ENCODE measurements at regions not wholly inside any gene's neighbourhood (a gene's known extent, or its start where the extent isn't known, plus 50 kb on each side); places are given as distances from the start of the nearest gene placed in this dataset.

DNA sequence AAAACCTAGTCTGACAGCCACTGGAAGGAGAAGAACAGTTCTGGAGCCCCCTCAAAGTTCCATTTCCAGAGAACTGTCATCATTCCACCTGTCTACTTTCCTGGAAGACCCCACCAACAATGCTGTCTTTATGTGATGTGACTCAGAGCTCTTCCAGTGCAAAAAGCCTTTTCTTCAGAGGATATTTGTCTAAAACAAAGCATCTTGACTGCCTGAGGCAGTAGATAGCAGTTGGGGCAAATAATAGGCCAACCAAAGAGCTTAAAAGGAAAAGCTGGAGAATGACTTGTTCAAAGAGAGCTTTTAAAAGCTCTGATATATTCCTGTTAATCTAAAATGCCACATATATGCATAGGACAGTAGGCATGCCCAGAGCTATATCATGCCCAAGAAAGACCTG is 62.6 kb downstream of the MIS18A start:
- DNase-seq, result no peak

DNA sequence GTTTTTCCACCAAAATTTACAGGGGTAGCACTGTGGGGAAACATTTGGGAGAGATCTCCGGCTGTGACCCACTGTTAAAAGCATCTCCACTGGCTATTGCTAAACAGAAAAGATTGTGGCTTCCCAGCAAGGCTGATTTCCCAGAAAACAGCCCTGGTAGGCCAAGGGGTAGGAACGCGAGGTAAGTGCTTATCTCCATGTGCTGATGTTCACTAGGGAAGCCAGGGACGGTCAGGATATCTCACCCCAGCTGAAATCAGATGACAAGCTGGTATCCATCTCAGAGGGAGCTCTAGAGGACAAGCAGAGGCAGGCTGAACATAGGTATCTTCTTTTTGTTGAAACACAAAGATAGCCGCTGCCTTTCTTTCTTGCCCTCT is 63.6 kb downstream of the MIS18A start:
- no peak for DNase-seq

DNA sequence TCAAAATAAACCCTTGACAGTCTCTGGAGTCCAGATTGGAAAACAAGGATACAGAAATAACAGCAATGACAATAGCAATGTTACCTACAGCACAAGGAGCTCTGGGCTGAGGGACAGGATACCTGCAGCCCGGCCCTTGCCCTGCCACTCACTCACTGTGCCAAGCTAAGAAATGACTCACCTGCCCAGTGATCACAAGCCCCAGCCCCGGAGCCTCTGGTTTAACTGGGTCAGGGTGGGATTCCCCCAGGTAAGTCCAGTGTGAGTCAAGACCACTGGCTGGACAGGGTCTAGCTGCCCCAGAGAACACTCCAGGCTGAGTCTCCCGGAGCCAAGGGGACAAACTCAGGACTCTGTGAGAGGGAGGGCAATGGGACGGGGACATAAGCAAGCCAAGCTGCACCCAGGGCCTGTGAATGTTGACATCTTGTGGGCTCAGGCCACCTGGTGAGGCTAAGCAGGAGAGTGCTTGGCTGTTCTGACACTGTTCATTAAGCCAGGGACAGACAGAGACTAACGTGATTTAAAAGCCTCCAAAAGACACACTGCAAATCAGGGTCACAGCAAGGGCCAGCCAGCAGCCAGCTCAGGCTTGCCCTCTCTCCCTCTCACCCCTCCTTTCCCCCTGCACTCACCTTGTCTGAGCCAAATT is 64.1 kb downstream of the MIS18A start:
- no peak for DNase-seq

DNA sequence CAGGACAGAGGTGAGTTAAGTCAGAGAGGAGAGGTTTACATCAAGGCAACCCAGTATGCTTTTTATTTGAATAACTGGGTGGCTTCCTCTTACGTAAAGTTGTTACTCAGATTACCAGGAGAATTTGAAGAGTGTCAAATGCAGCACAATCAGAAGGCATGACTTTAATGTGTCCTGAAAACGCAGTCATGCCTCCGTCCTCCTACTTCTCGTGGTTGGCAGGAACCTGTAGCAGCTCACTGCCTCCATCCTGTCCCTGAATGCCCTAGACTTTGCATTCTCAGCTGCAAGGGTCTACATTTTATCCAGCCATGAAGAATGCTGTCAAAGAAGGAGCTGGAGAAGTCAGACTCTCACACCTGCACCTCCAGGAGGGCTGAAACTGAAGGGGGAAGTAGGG is 66.7 kb downstream of the MIS18A start:
- DNase-seq, result no peak

DNA sequence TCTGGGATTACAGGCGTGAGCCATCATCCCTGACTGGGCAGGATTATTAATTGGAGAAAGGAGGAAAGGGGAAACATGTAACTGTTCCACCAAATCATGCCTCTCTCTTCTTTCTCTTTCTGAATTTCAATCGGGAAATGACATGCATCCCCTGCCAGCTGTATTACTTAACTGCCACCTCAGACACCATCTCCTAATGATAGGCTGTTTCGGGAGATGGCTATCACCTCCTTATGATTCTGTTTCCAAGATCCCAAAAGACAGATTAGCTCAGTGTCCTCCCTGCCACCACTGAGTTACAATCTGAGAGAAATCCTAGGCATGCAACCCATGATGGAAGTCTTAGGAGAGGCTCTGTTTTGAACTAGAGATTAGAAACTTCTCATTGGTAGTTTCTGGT is 67.5 kb downstream of the MIS18A start:
- no peak for DNase-seq

DNA sequence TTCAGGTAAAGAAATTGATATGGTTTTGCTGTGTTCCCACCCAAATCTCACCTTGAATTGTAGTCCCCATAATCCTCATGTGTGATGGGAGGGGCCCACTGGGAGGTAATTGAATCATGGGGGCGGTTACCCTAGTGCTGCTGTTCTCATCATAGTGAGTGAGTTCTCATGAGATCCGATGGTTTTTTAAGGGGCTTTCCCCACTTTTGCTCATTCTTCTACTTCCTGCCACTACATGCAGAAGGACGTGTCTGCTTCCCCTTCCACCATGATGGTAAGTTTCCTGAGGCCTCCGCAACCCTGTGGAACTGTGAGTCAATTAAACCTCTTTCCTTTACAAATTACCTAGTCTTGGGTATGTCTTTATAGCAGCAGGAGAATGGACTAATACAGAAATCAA is 69.3 kb downstream of the MIS18A start:
- no peak for DNase-seq

DNA sequence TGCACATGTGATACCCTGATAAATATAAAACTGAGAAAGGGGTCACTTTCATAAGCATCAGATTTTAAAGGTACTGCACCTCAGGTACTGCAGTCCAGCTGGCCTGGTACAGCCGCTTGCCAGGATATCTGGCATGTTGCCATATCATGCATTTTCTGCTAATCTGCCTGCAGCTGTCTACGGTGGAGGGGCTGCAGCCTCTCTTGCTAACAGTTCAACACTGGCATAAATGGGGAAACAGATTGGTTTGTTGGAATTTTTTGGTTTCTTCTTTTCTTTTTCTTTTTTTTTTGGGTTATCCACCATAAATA is 71.5 kb downstream of the MIS18A start:
- no peak for DNase-seq

DNA sequence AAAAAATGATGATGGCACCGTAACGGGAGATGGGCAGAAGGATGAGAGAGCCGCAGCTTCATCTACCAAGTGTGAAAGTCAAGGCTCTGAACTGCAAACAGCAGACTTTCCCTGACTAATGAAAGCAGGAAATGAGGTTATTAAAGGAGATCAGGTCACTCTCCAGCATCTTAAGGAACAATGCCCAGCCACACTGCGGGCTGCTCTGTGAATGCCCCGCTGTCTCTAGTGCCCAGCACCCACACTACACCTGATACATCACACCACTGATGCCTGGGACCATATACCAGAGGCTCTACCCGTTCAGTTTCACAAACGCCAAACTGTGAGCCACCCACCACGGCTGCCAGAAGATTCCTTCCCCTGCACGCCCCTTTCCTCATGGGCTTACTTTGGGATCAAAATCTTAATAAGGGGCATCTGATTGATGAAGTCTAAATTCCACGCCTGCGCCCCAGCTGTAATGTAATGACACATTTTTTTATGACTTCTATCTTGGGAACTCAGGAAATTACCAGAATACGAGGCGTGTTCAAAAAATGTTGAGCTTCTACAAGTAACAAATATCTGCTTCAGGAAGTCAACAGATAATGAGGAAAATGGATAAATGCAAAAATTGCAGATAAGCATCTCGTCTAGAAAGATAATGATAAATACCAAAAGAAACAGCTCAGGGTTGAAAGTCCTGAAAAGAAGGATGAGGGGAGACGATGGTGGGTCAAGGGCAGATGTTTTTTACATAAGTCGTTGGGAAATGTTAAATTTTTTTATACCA is 72.0 kb downstream of the MIS18A start:
- DNase-seq, result peak; percentile 19

DNA sequence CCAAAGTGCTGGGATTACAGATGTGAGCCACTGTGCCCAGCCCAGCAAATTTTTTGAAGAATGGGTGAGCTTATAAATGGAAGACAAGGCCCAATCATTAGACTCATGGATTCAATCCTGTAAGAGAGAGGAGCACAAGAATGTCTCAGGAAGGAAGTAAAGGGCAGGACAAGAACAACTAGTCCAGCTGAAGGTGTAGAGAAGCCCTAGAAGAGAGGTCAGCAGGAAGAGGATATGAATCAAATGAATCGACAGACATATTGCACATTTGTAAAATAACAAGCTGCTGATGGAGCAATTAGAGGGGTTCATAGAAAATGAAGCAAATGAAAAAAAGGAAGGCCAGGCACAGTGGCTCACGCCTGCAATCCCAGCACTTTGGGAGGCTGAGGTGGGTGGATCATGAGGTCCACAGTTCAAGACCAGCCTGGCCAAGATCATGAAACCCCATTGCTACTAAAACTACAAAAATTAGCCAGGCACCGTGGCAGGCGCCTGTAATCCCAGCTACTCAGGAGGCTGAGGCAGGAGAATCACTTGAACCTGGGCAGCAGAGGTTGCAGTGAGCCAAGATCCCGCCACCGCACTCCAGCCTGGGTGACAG is 74.9 kb downstream of the MIS18A start:
- DNase-seq, result no peak

DNA sequence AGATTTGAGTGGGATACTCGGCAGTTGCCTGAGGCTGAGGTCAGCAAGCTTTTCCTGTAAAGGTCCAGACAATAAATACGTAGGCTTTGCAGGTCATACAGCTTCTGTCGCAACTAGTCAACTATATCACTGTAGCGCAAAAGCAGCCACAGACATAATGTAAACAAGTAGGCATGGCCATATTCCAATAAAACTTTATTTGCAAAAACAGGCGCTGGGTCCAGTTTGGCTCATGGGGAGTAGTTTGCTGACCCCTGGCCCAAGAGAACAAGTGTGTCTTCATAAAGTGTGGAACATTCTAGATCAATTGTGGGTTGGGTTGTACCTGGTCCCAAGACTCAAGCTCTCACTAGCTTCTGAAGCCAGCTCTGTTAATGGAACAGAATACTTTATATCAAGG is 78.8 kb downstream of the MIS18A start:
- no peak for DNase-seq

DNA sequence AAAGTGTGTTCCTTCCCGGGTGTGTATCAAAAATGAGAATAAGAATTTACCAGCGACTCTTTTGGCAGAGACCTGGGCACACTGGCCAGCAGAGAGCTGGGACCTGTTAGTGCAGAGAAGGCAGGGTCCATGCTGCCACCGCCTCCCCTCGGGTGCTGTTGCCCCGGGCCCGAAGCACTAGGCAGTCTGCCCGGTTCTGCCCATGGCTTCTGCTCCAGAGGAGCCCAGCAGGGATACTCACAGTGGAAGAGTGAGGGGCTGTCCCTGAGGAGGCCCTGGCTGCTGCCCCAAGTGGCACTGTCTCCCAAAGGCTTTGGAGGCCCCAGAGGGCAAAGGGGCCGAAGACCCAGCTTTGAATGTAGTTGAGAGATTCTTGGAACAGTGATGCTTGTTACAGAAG is 80.5 kb downstream of the MIS18A start:
- no peak for DNase-seq

DNA sequence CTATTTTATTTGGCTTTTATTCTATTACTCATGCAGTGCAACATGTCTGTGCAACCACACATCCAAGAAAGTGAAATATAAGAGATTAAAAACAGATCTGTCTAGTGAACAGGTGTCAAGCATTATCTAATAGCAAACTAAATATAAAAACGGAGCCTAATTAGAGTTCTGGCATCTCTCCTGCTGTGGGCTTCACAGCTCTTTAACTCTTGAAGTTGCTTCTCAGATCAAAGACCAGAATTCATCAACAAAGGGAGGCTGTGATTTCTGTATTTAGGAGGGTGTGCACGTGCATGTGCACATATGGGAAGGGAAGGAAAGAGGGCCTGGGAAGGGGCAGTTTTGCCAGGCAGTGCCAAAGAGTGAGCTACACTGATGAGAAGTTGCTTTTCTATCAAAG is 81.0 kb downstream of the MIS18A start:
- DNase-seq, result no peak

DNA sequence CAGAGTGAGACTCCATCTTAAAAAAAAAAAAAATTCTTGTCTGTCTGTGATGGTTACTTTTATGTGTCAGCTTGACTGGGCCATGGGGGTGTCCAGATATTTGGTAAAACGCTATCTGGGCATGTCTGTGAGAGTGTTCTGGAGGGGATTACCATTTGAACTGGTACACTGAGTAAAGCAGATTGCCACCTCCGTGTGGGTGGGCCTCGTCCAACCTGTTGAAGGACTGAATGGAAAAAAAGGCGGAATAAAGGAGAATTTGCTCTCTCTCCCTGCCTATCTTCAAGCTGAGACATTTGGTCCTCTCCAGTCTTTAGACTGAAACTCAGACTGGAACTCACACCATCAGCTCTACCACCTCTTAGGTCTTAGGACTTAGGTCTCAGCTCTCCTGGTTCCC is 82.8 kb downstream of the MIS18A start:
- DNase-seq, result no peak

DNA sequence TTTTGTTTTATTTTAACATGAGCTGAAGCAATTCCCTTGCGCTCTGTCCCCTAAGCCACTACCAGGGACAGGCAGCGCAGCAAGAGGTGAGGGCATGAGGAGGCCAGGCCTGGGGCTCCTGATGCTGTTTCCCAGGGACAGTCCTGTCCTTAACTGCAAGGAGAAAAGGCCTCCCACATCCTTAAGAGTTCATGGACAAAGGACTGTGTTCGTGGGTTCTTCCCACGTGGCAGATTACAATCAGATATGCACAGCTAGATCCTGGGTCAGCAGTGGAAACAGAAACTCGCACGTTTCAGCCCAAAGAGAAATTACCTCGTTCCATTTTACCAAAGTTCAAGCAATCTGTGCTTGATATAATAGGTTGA is 85.8 kb downstream of the MIS18A start:
- DNase-seq, result no peak

DNA sequence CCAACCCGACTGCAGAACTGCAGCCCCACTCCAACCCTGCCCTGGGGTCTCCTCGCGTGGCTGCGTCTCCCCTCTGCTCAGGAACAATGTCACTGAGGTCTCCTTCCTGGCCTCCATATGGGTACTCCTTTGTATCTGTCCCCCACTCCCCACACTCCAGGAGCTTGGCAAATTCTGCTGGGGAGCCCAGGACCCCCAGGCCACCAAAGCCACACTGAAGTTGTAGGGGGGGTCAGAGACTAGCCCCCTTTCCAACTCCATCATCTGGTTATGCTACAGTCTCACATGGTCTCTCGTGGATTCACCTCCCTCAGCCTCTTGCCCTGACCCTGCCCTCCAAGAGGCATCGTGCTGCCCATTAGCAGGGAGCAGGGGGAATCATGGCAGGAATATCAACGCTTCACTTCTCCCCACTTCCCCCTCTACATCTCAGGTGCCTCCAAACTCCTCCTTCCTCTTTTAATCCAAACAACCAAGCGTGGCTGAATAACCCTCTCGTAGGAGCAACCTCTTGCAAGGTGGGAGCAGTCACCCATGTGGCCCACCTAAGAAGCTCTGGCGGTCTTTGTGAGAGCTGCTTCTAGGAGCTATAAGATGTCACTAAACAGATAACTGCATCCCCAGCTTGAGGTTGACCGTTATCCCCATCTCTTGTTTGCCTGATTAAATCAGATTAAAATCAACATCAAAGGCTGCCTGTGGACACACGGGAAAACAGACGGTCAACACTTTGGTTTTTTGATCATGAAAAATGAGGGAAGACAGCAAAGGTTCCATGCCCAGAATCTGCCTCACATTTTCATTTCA is 86.4 kb downstream of the MIS18A start:
- DNase-seq, result no peak

DNA sequence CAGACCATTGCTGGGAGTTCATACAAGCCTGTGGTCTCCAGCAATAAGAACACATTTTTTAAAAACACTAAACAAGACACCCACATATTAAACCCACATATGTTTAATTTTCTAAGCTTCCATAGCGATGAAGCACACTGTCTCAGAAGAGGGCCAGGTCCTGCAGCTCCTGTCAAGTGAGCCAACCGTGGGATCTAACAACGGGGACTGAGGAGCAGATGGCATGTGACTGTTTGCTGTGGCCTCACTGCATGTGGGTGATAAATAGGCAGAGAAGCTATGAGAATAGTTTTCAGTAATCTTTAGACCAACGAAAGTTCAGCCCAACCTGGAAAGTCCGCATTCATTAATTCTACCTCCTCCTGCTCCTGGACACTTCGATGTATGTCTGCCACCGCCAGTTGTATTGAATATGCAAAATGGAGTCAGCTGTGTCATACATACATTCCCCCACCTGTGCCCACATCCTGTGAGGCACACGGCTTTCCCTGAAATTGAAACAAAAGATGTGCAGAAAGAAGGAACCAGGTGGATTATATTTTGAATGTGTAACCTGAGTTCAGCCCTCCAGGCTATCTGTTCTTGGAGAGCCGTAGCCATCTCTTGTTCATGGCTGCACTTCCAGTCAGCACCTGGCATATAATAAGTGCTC is 88.2 kb downstream of the MIS18A start:
- no peak for DNase-seq

DNA sequence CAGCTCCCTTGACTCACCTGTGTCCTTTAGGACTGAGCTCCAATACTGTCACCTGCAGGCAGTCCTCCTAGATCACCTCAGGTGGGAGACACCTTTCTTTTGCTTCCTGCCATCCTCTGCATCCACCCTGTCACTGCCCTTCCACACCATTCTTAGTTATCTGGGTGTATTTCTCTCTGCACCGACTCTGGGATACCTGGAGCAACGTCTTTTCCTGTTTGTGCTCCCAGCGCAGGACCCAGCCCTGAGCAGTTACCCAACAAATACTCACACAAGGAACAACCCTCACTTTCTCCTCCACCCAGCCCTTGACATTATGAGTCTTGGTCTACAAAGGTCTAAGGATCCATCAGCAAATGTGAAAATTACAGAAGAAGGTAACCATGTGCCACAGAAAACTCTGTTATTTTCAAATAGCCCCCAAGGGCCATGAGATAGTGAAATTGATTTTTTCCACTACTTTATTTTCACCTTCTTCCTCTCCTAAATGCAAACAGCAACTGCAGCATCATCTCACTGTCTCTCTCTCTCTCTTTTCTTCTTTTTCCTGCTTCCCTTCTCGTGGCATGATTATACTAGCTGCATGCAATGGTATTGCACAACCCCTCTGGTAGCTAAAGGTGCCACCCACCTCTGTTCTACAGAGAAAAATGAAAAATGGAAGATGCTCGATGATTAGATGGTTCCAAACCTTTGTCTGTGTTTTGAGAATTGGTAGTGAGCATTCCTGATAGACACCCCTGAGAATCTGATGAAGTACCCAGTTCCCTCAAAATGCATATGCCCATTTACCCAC is 89.0 kb downstream of the MIS18A start:
- no peak for DNase-seq

DNA sequence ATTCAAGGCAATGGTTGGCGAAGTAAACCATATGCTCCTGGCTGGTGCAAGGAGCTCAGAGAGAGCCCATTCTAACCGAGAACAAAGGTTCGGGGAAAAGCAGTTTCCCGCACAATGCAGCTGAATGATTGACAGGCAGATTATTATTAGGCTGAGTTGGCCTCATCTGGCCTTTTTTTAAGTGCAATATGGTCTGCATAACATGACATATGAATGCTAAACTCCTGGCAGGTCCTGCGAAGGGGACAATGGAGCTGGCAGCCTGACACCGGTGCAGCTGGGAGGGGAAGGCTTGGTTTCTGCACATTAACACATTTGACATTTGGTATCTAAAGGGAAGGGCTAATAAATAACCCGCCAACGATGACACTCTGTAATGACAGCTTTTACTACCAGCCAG is 92.0 kb downstream of the MIS18A start:
- DNase-seq, result no peak

DNA sequence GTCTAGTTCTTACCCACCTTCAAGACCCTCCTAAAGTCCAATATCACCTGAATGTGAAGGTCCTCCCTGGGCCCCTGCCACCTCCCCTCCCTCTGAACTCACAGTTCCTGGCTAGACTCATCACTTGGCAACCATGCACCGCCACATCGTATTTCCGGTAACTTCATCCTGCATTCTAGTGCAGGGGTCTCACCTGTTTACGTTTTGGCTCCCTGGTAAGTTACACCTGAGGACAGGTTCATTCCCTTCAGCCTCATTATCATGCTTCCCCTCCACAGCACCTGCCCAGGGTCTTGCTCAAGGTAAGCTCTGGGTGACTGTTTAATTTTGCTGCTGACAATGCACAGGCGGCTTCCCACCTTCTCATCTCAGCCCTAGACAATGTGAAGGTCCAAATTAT is 93.1 kb downstream of the MIS18A start:
- no peak for DNase-seq

DNA sequence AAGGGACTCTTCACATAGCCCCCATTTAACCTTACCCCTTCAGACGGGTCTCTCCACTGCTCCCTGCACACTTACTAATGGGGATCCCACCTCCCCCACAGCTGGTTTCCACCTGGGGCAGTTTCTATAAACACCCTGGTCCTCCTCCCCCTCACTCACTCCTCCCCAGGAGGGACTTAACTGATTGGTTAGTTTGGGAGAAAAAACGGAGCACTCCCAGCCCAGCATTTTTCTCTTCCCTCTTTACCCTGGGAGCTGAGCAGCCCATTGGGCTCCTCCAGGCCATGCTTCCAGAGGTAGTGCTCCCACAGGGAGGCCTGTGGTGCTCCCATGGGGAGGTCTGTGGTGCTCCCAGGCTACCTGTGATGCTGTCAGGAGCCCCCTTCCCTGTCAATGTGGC is 93.7 kb downstream of the MIS18A start:
- DNase-seq, result no peak

DNA sequence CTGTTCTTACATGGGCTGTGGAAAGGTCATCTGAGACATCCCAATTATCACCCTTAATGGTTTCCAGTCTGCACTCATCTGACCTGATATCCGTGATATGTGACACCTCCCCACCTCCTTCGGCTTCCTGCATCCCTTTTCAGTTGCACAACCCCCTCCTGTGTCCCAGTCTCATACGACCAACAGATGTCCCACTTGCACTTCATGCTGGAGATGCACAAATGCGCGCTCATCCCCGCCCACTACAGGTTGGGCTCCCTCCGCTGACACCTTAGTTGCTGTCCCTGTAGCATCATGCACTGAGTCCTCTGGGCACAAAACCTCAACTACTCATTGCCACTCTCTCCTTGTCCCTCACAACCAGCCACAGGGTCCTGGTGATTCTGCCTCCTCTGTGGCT is 94.4 kb downstream of the MIS18A start:
- DNase-seq, result no peak

DNA sequence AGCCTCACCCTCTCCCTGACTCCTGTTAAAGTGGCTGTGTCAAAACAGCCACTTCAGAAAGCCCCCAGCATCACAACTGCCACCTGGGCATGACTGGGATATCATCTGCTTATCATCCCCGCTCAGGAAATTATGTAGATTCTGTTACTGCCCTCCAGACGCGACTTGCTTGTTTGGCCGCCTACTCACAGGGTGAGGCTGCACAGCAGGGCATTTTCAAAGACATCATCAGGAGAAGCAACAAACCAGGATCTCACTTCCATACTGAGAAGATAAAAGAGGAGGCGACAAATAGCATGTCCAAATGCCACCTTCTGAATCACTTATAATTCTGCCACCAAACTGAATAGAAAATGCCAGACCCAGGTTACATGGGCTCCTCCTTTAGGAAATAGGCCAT is 94.8 kb downstream of the MIS18A start:
- no peak for DNase-seq

DNA sequence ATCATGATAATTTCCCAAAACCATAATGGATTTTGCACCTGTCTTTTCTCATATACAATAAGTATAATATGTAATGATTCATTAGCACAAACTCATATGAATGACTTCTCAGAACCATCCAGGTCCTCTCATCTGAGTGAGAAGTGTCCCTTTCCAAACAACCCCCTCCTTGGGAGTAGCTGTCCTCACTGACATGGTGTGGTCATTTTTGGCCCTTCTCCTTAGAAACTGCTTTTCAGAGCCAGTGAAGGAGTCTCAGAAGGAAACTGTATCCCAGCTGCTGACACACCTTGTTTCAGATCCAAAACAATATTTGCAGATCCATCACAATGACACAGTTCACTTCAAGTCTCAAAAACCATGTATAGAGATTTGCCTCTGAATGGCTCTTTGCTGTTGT is 95.5 kb downstream of the MIS18A start:
- DNase-seq, result no peak

Data from fibroblast of skin of right biceps (primary cell).